DMS 273 (cell line): ENCODE measurements at regions not wholly inside any gene's neighbourhood (a gene's known extent, or its start where the extent isn't known, plus 50 kb on each side); places are given as distances from the start of the nearest gene placed in this dataset.

ENCODE experiments used
- DNase-seq: peaks from one replicate; lab custom pipeline; 2025; ENCODE audit not compliant: unreplicated experiment; lab: John Stamatoyannopoulos, UW

- no peak for DNase-seq
Observed at GRCh38 chr9:95733741-95734666, 141.5 kb upstream of the ERCC6L2 start.

GRCh38 chr9:95732802-95733688 lies 142.4 kb upstream of the ERCC6L2 start:
- no peak for DNase-seq

- no peak for DNase-seq
Observed at GRCh38 chr9:95731876-95732275, 143.6 kb upstream of the ERCC6L2 start.

- no peak for DNase-seq
Observed at GRCh38 chr9:95729669-95730368, 145.7 kb upstream of the ERCC6L2 start.

- DNase-seq: no peak
Observed at GRCh38 chr9:95729046-95729445, 146.4 kb upstream of the ERCC6L2 start.

GRCh38 chr9:95727947-95728520 lies 147.5 kb upstream of the ERCC6L2 start:
- no peak for DNase-seq

- DNase-seq: peak; percentile 74
Observed at GRCh38 chr9:95726756-95727155, 148.7 kb upstream of the ERCC6L2 start.

- DNase-seq: no peak
Observed at GRCh38 chr9:95725045-95725444, 150.4 kb upstream of the ERCC6L2 start.

- no peak for DNase-seq
Observed at GRCh38 chr9:95724253-95724991, 151.1 kb upstream of the ERCC6L2 start.

- DNase-seq: no peak
Observed at GRCh38 chr9:95722141-95722540, 153.3 kb upstream of the ERCC6L2 start.

GRCh38 chr9:95721061-95721531 lies 154.4 kb upstream of the ERCC6L2 start:
- DNase-seq: no peak

GRCh38 chr9:95720496-95720895 lies 155.0 kb upstream of the ERCC6L2 start:
- DNase-seq: no peak

GRCh38 chr9:95719354-95719753 lies 156.1 kb upstream of the ERCC6L2 start:
- DNase-seq: no peak

GRCh38 chr9:95718263-95718662 lies 157.2 kb upstream of the ERCC6L2 start:
- DNase-seq: no peak

GRCh38 chr9:95715868-95716435 lies 159.5 kb upstream of the ERCC6L2 start:
- no peak for DNase-seq

- no peak for DNase-seq
Observed at GRCh38 chr9:95710446-95710845, 165.0 kb upstream of the ERCC6L2 start.

- no peak for DNase-seq
Observed at GRCh38 chr9:95696701-95697100, 178.8 kb upstream of the ERCC6L2 start.

- no peak for DNase-seq
Observed at GRCh38 chr9:95691435-95691834, 174.7 kb upstream of the PTCH1 start.

- peak; percentile 23 for DNase-seq
Observed at GRCh38 chr9:95689669-95690068, 172.9 kb upstream of the PTCH1 start.

GRCh38 chr9:95684516-95684915 lies 167.7 kb upstream of the PTCH1 start:
- DNase-seq: no peak
